GM23338 (cell line): ENCODE measurements at regions not wholly inside any gene's neighbourhood (a gene's known extent, or its start where the extent isn't known, plus 50 kb on each side); places are given as distances from the start of the nearest gene placed in this dataset.

Experiments used
- ATAC-seq: fragments of 200-7000 bp; cut with Tn5 transposase; 3 replicates; pipeline ENCODE4 v1.9.1; 2020
- DNase-seq: peaks from one replicate; pipeline ENCODE4 v3.0.0-alpha.2; 2015; ENCODE audit warnings: low spot score
- H2AFZ ChIP-seq: fragments of 200-600 bp; sonication (generic); 2 replicates; pipeline ENCODE4 v1.8.0; 2016; ENCODE audit warnings: antibody characterized with exemption, mild to moderate bottlenecking, moderate library complexity
- H3F3A ChIP-seq: fragments of 200-600 bp; sonication (generic); replicated peaks from 2 replicates; pipeline ENCODE4 v1.8.0; 2017; ENCODE audit warnings: antibody characterized with exemption, mixed run types, low read depth
- H3K27ac ChIP-seq: fragments of 200-600 bp; sonication (generic); 2 replicates; pipeline ENCODE4 v1.6.1; 2016; ENCODE audit warnings: low read depth
- H3K27me3 ChIP-seq: fragments of 200-600 bp; sonication (generic); 2 replicates; pipeline ENCODE4 v1.8.0; 2016; ENCODE audit warnings: mild to moderate bottlenecking, mixed run types, moderate library complexity; ENCODE audit not compliant: insufficient read depth
- H3K36me3 ChIP-seq: fragments of 200-600 bp; sonication (generic); 2 replicates; pipeline ENCODE4 v1.8.0; 2016; ENCODE audit warnings: mild to moderate bottlenecking; ENCODE audit not compliant: insufficient read depth
- H3K4me1 ChIP-seq: fragments of 200-600 bp; sonication (generic); 2 replicates; pipeline ENCODE4 v1.8.0; 2016; ENCODE audit warnings: mild to moderate bottlenecking, moderate library complexity; ENCODE audit not compliant: insufficient read depth
- H3K4me2 ChIP-seq: fragments of 200-600 bp; sonication (generic); 2 replicates; pipeline ENCODE4 v1.7.1; 2017; ENCODE audit warnings: mixed run types
- H3K4me3 ChIP-seq: fragments of 200-600 bp; sonication (generic); 2 replicates; pipeline ENCODE4 v1.6.1; 2016; ENCODE audit warnings: mixed run types
- H3K79me2 ChIP-seq: fragments of 200-600 bp; sonication (generic); replicated peaks from 2 replicates; pipeline ENCODE4 v1.8.0; 2017; ENCODE audit warnings: mild to moderate bottlenecking; ENCODE audit not compliant: insufficient read depth
- H3K9me2 ChIP-seq: fragments of 200-600 bp; sonication (generic); 2 replicates; pipeline ENCODE4 v1.8.0; 2017; ENCODE audit not compliant: insufficient read depth
- H4K20me1 ChIP-seq: fragments of 200-600 bp; sonication (generic); replicated peaks from 2 replicates; pipeline ENCODE4 v1.8.0; 2017; ENCODE audit warnings: mild to moderate bottlenecking; ENCODE audit not compliant: insufficient read depth
- H3K27ac Mint-ChIP-seq: 2 replicates; pipeline ENCODE4 v1.8.0; 2020; ENCODE audit warnings: inconsistent platforms, mild to moderate bottlenecking, moderate library complexity, mixed read lengths
- H3K27me3 Mint-ChIP-seq: 3 replicates; pipeline ENCODE4 v1.8.0; 2022; ENCODE audit warnings: low read depth, mild to moderate bottlenecking, moderate library complexity, mixed read lengths, inconsistent platforms; ENCODE audit not compliant: insufficient read depth, poor library complexity
- H3K36me3 Mint-ChIP-seq: 3 replicates; pipeline ENCODE4 v1.8.0; 2021; ENCODE audit warnings: low read depth, mild to moderate bottlenecking, inconsistent platforms, moderate library complexity, mixed read lengths
- H3K4me1 Mint-ChIP-seq: 3 replicates; pipeline ENCODE4 v1.8.0; 2020; ENCODE audit warnings: mild to moderate bottlenecking, inconsistent platforms, mixed read lengths
- H3K4me3 Mint-ChIP-seq: 3 replicates; pipeline ENCODE4 v1.8.0; 2021; ENCODE audit warnings: moderate library complexity, mild to moderate bottlenecking, inconsistent platforms, mixed read lengths
- H3K9me3 Mint-ChIP-seq: 3 replicates; pipeline ENCODE4 v1.8.0; 2020; ENCODE audit warnings: moderate library complexity, mild to moderate bottlenecking, inconsistent platforms, mixed read lengths
- JUNB ChIP-seq: IDR thresholded peaks from one replicate; pipeline ENCODE4 v1.6.1; 2016; ENCODE audit warnings: antibody characterized with exemption; ENCODE audit not compliant: unreplicated experiment
- STAT1 ChIP-seq: IDR thresholded peaks from one replicate; pipeline ENCODE4 v1.6.1; 2016; ENCODE audit warnings: antibody characterized with exemption; ENCODE audit not compliant: unreplicated experiment
- ZNF114 ChIP-seq: fragments of 250-450 bp; sonication (Bioruptor Pico); IDR thresholded peaks from 2 replicates; pipeline ENCODE4 v1.5.0; 2020; ENCODE audit warnings: mild to moderate bottlenecking, moderate library complexity
- TF ChIP-seq, protein P1 (sequence below): fragments of 250-450 bp; sonication (Bioruptor Pico); IDR thresholded peaks from 2 replicates; pipeline ENCODE4 v1.5.0; 2020; ENCODE audit warnings: mild to moderate bottlenecking, moderate library complexity
- TF ChIP-seq, protein P2 (sequence below): IDR thresholded peaks from one replicate; pipeline ENCODE4 v1.6.1; 2018; ENCODE audit warnings: antibody characterized with exemption; ENCODE audit not compliant: unreplicated experiment

- TF ChIP-seq, protein P1, sequence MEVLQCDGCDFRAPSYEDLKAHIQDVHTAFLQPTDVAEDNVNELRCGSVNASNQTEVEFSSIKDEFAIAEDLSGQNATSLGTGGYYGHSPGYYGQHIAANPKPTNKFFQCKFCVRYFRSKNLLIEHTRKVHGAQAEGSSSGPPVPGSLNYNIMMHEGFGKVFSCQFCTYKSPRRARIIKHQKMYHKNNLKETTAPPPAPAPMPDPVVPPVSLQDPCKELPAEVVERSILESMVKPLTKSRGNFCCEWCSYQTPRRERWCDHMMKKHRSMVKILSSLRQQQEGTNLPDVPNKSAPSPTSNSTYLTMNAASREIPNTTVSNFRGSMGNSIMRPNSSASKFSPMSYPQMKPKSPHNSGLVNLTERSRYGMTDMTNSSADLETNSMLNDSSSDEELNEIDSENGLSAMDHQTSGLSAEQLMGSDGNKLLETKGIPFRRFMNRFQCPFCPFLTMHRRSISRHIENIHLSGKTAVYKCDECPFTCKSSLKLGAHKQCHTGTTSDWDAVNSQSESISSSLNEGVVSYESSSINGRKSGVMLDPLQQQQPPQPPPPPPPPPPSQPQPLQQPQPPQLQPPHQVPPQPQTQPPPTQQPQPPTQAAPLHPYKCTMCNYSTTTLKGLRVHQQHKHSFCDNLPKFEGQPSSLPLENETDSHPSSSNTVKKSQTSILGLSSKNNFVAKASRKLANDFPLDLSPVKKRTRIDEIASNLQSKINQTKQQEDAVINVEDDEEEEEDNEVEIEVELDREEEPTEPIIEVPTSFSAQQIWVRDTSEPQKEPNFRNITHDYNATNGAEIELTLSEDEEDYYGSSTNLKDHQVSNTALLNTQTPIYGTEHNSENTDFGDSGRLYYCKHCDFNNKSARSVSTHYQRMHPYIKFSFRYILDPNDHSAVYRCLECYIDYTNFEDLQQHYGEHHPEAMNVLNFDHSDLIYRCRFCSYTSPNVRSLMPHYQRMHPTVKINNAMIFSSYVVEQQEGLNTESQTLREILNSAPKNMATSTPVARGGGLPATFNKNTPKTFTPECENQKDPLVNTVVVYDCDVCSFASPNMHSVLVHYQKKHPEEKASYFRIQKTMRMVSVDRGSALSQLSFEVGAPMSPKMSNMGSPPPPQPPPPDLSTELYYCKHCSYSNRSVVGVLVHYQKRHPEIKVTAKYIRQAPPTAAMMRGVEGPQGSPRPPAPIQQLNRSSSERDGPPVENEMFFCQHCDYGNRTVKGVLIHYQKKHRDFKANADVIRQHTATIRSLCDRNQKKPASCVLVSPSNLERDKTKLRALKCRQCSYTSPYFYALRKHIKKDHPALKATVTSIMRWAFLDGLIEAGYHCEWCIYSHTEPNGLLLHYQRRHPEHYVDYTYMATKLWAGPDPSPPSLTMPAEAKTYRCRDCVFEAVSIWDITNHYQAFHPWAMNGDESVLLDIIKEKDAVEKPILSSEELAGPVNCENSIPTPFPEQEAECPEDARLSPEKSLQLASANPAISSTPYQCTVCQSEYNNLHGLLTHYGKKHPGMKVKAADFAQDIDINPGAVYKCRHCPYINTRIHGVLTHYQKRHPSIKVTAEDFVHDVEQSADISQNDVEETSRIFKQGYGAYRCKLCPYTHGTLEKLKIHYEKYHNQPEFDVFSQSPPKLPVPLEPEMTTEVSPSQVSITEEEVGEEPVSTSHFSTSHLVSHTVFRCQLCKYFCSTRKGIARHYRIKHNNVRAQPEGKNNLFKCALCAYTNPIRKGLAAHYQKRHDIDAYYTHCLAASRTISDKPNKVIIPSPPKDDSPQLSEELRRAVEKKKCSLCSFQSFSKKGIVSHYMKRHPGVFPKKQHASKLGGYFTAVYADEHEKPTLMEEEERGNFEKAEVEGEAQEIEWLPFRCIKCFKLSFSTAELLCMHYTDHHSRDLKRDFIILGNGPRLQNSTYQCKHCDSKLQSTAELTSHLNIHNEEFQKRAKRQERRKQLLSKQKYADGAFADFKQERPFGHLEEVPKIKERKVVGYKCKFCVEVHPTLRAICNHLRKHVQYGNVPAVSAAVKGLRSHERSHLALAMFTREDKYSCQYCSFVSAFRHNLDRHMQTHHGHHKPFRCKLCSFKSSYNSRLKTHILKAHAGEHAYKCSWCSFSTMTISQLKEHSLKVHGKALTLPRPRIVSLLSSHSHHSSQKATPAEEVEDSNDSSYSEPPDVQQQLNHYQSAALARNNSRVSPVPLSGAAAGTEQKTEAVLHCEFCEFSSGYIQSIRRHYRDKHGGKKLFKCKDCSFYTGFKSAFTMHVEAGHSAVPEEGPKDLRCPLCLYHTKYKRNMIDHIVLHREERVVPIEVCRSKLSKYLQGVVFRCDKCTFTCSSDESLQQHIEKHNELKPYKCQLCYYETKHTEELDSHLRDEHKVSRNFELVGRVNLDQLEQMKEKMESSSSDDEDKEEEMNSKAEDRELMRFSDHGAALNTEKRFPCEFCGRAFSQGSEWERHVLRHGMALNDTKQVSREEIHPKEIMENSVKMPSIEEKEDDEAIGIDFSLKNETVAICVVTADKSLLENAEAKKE (CRISPR knock-in tag), result no peak
- TF ChIP-seq ZNF114 (CRISPR knock-in tag) (no peak), JUNB (no peak)
- TF ChIP-seq, protein P2, sequence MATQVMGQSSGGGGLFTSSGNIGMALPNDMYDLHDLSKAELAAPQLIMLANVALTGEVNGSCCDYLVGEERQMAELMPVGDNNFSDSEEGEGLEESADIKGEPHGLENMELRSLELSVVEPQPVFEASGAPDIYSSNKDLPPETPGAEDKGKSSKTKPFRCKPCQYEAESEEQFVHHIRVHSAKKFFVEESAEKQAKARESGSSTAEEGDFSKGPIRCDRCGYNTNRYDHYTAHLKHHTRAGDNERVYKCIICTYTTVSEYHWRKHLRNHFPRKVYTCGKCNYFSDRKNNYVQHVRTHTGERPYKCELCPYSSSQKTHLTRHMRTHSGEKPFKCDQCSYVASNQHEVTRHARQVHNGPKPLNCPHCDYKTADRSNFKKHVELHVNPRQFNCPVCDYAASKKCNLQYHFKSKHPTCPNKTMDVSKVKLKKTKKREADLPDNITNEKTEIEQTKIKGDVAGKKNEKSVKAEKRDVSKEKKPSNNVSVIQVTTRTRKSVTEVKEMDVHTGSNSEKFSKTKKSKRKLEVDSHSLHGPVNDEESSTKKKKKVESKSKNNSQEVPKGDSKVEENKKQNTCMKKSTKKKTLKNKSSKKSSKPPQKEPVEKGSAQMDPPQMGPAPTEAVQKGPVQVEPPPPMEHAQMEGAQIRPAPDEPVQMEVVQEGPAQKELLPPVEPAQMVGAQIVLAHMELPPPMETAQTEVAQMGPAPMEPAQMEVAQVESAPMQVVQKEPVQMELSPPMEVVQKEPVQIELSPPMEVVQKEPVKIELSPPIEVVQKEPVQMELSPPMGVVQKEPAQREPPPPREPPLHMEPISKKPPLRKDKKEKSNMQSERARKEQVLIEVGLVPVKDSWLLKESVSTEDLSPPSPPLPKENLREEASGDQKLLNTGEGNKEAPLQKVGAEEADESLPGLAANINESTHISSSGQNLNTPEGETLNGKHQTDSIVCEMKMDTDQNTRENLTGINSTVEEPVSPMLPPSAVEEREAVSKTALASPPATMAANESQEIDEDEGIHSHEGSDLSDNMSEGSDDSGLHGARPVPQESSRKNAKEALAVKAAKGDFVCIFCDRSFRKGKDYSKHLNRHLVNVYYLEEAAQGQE, result no peak
These were observed 75.0 kb upstream of the MMADHC start (continued) for GRCh38 chr2:149662556-149662955.

GRCh38 chr2:149661844-149662243, 74.3 kb upstream of the MMADHC start:
- H3K36me3 Mint-ChIP-seq, result no peaks in the 10 kb centered on the region
- peaks cover 2% of the 10 kb centered on the region for H3K4me1 Mint-ChIP-seq
- Histone ChIP-seq H3F3A (no peaks in the 10 kb centered on the region), H3K9me2 (no peaks in the 10 kb centered on the region), H3K36me3 (no peaks in the 10 kb centered on the region; the same call in 1 of the 2 replicates), H3K4me2 (no peak overlapping the region), H3K4me1 (no peaks in the 10 kb centered on the region), H2AFZ (no peak overlapping the region), H3K79me2 (no peaks in the 10 kb centered on the region), H3K27ac (no peak overlapping the region), H3K27me3 (no peaks in the 10 kb centered on the region), H3K4me3 (no peak overlapping the region), H4K20me1 (no peaks in the 10 kb centered on the region)
- no peaks in the 10 kb centered on the region for H3K27me3 Mint-ChIP-seq
- no peak for ATAC-seq
- no peak overlapping the region for H3K4me3 Mint-ChIP-seq
- peaks cover 3% of the 10 kb centered on the region; the same call in 1 of the 3 replicates for H3K9me3 Mint-ChIP-seq
- DNase-seq, result peak; percentile 4
- TF ChIP-seq, protein P1 (CRISPR knock-in tag), result no peak
- no peak for TF ChIP-seq STAT1
- no peak overlapping the region for H3K27ac Mint-ChIP-seq
